OCI-LY3 (cell line): ENCODE measurements at regions not wholly inside any gene's neighbourhood (a gene's known extent, or its start where the extent isn't known, plus 50 kb on each side); places are given as distances from the start of the nearest gene placed in this dataset.

Experiments
- H2AFZ ChIP-seq: fragments of 200-600, 300-600 bp; shearing (Covaris generic); 2 replicates; pipeline ENCODE4 v1.6.0; 2014; ENCODE audit warnings: antibody characterized with exemption, low read depth, low read length
- H3K27ac ChIP-seq: fragments of 200-600, 300-600 bp; sonication (generic); 2 replicates; pipeline ENCODE4 v1.5.1; 2014; ENCODE audit warnings: mild to moderate bottlenecking, low read length, moderate library complexity, mixed read lengths
- H3K27me3 ChIP-seq: fragments of 200-600, 300-600 bp; sonication (generic); 2 replicates; pipeline ENCODE4 v1.6.1; 2014; ENCODE audit warnings: low read depth, low read length, mixed read lengths
- H3K36me3 ChIP-seq: fragments of 200-600, 300-600 bp; sonication (generic); replicated peaks from 2 replicates; pipeline ENCODE3; 2014; ENCODE audit warnings: low read depth, low read length, mixed read lengths
- H3K4me1 ChIP-seq: fragments of 300-600, 200-600 bp; sonication (generic); 2 replicates; pipeline ENCODE4 v1.6.1; 2014; ENCODE audit warnings: low read length, mixed read lengths
- H3K4me2 ChIP-seq: fragments of 200-600, 300-600 bp; sonication (generic); 2 replicates; pipeline ENCODE4 v1.6.1; 2014; ENCODE audit warnings: low read length, mixed read lengths
- H3K4me3 ChIP-seq: fragments of 300-600, 200-600 bp; sonication (generic); 2 replicates; pipeline ENCODE4 v1.5.1; 2014; ENCODE audit warnings: antibody characterized with exemption, mild to moderate bottlenecking, low read length, moderate library complexity
- H3K79me2 ChIP-seq: fragments of 300-600, 200-600 bp; shearing (Covaris generic); 2 replicates; pipeline ENCODE4 v1.6.1; 2014; ENCODE audit warnings: mild to moderate bottlenecking, low read length, mixed read lengths
- H3K9ac ChIP-seq: fragments of 300-600, 200-600 bp; shearing (Covaris generic); 2 replicates; pipeline ENCODE4 v1.6.0; 2014; ENCODE audit warnings: mild to moderate bottlenecking, low read length, moderate library complexity
- H3K9me3 ChIP-seq: fragments of 200-600, 300-600 bp; shearing (Covaris generic); 2 replicates; pipeline ENCODE4 v1.6.1; 2014; ENCODE audit warnings: low read length, mixed read lengths; ENCODE audit not compliant: insufficient read depth
- H4K20me1 ChIP-seq: fragments of 200-600, 300-600 bp; sonication (generic); 2 replicates; pipeline ENCODE4 v1.6.1; 2016; ENCODE audit warnings: low read length, mixed read lengths; ENCODE audit not compliant: insufficient read depth
- CTCF ChIP-seq: fragments of 200-600, 300-600 bp; sonication (generic); IDR thresholded peaks from 2 replicates; pipeline ENCODE4 v1.5.1; 2014; ENCODE audit warnings: antibody characterized with exemption, low read length, low read depth
- EZH2phosphoT487 ChIP-seq: fragments of 200-600 bp; shearing (Covaris generic); IDR thresholded peaks from 2 replicates; pipeline ENCODE4 v1.6.1; 2018; ENCODE audit warnings: antibody characterized with exemption, mixed run types, low read depth

- Histone ChIP-seq H3K9ac (no peak overlapping the region), H3K4me1 (peaks cover 12% of the 10 kb centered on the region), H3K79me2 (no peaks in the 10 kb centered on the region), H3K36me3 (no peaks in the 10 kb centered on the region), H3K27me3 (no peaks in the 10 kb centered on the region), H3K4me2 (peak overlapping the region; percentile 47), H3K9me3 (no peaks in the 10 kb centered on the region), H3K27ac (no peak overlapping the region), H3K4me3 (peak overlapping the region; percentile 2; the same call in 1 of the 2 replicates), H4K20me1 (no peaks in the 10 kb centered on the region), H2AFZ (no peak overlapping the region)
- TF ChIP-seq EZH2phosphoT487 (no peak), CTCF (peak; percentile 68)
These were observed 762.2 kb upstream of the ALCAM start for GRCh38 chr3:104604326-104605010.

- no peak overlapping the region for H3K9ac ChIP-seq
These were observed 759.9 kb upstream of the ALCAM start for GRCh38 chr3:104606812-104607211.

GRCh38 chr3:104610730-104611652 lies 755.7 kb upstream of the ALCAM start:
- Histone ChIP-seq H3K27ac (no peak overlapping the region), H3K4me2 (no peak overlapping the region), H3K9ac (no peak overlapping the region), H3K27me3 (no peaks in the 10 kb centered on the region), H2AFZ (no peak overlapping the region), H3K4me3 (no peak overlapping the region), H3K4me1 (peaks cover 18% of the 10 kb centered on the region), H3K36me3 (no peaks in the 10 kb centered on the region), H4K20me1 (no peaks in the 10 kb centered on the region), H3K79me2 (no peaks in the 10 kb centered on the region), H3K9me3 (no peaks in the 10 kb centered on the region)
- TF ChIP-seq EZH2phosphoT487 (no peak), CTCF (no peak)

More at GRCh38 chr3:104606812-104607211, 759.9 kb upstream of the ALCAM start:
- Histone ChIP-seq H3K4me1 (peaks cover 12% of the 10 kb centered on the region), H3K4me2 (no peak overlapping the region), H2AFZ (no peak overlapping the region), H3K79me2 (no peaks in the 10 kb centered on the region), H3K36me3 (no peaks in the 10 kb centered on the region), H3K4me3 (no peak overlapping the region), H3K9me3 (no peaks in the 10 kb centered on the region), H4K20me1 (no peaks in the 10 kb centered on the region), H3K27me3 (no peaks in the 10 kb centered on the region), H3K27ac (no peak overlapping the region)
- no peak for TF ChIP-seq CTCF

GRCh38 chr3:104612218-104612617 lies 754.5 kb upstream of the ALCAM start:
- peaks cover 14% of the 10 kb centered on the region for H3K4me1 ChIP-seq
- TF ChIP-seq EZH2phosphoT487 (no peak), CTCF (no peak)
- H3K4me3 ChIP-seq: no peak overlapping the region
- H3K36me3 ChIP-seq: no peaks in the 10 kb centered on the region
- H3K4me2 ChIP-seq: no peak overlapping the region
- no peak overlapping the region for H3K9ac ChIP-seq
- no peaks in the 10 kb centered on the region for H3K79me2 ChIP-seq
- H4K20me1 ChIP-seq: no peaks in the 10 kb centered on the region
- no peaks in the 10 kb centered on the region for H3K9me3 ChIP-seq
- no peaks in the 10 kb centered on the region for H3K27me3 ChIP-seq
- no peak overlapping the region for H2AFZ ChIP-seq
- H3K27ac ChIP-seq: no peak overlapping the region
